DOHH2 (cell line): ENCODE measurements at regions not wholly inside any gene's neighbourhood (a gene's known extent, or its start where the extent isn't known, plus 50 kb on each side); places are given as distances from the start of the nearest gene placed in this dataset.

Source experiments
- EZH2phosphoT487 ChIP-seq: fragments of 200-600 bp; sonication (generic); IDR thresholded peaks from 2 replicates; pipeline ENCODE4 v1.6.1; 2017; ENCODE audit warnings: borderline replicate concordance, mild to moderate bottlenecking, antibody characterized with exemption, low read length, moderate library complexity, mixed read lengths
- TF ChIP-seq, protein P1 (sequence below): fragments of 200-600 bp; sonication (generic); IDR thresholded peaks from one replicate; pipeline ENCODE4 v1.5.1; 2014; ENCODE audit warnings: antibody characterized with exemption, mild to moderate bottlenecking, low read depth, low read length; ENCODE audit not compliant: poor library complexity, severe bottlenecking

DNA sequence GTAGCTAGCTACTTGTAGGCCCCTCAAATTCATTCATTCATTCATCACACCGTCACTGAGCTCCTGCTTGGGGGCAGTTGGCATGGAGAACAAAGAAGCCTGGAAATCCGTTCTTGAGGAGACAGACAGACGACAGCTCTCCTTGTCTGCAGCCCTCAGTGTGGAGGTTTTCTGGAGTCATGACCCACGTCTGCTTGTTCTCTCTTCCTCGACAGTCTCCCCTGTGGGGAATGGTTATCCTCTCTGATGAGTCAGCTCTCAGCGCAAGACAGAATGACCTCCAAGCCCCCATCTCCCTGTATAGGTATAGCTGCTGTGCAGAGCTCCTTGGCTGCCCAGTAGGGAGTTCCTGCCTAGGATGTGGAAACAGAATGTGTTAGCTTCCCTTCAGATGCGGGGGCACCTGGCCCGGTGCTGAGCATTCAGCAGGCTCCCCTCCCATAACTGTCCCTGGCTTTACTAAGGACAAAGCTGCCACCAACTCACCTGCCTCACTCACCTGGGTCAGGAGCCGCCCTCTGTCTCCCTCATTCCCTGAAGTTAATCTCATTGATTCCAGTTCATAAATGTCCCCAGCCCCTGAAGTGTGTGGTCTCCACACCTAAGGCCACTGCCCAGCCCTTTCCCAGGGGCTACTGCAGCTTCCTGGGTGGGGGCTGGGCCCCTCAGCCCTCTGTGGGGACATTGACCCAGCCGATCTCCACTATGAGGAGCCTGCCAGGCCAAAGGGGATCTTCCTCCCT, 124.7 kb downstream of the ACKR3 start:
- TF ChIP-seq, protein P1, sequence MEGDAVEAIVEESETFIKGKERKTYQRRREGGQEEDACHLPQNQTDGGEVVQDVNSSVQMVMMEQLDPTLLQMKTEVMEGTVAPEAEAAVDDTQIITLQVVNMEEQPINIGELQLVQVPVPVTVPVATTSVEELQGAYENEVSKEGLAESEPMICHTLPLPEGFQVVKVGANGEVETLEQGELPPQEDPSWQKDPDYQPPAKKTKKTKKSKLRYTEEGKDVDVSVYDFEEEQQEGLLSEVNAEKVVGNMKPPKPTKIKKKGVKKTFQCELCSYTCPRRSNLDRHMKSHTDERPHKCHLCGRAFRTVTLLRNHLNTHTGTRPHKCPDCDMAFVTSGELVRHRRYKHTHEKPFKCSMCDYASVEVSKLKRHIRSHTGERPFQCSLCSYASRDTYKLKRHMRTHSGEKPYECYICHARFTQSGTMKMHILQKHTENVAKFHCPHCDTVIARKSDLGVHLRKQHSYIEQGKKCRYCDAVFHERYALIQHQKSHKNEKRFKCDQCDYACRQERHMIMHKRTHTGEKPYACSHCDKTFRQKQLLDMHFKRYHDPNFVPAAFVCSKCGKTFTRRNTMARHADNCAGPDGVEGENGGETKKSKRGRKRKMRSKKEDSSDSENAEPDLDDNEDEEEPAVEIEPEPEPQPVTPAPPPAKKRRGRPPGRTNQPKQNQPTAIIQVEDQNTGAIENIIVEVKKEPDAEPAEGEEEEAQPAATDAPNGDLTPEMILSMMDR: no peak
- TF ChIP-seq EZH2phosphoT487: no peak
